ENCODE measurements at regions not wholly inside any gene's neighbourhood (a gene's known extent, or its start where the extent isn't known, plus 50 kb on each side); places are given as distances from the start of the nearest gene placed in this dataset.

DNA sequence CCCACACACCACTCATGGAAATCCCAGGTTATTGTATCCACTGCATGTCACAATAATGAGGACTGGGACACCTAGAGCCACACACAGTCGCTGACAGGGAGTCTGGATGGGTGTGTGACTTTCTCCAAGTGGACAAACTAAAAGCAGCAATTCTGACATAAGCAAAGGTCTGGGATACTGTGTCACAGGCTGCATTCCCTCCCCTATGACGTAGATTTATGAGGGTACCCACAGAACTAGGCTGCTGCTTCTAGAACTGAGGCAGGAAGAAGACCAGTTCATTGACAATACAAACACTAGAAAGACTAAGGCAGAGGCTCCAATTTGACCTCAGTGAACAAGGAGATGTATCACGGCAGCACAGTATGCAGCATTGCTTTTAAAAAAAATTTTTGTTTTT is 63.6 kb upstream of the TBCA start:
- no peaks in the 10 kb centered on the region for H3K9me3 ChIP-seq
- no peak overlapping the region for H3K4me3 ChIP-seq
- no peak for DNase-seq
- peaks cover 0 to 10% (median 8%) of the 10 kb centered on the region in 6 donors for H3K4me1 ChIP-seq
- H3K27me3 ChIP-seq (replicated peaks in 1 of 7), result peaks cover 0 to 24% (median 10%) of the 10 kb centered on the region in 7 donors
- no peak overlapping the region for H3K27ac ChIP-seq
- no peaks in the 10 kb centered on the region for H3K36me3 ChIP-seq
- TF ChIP-seq POLR2A (IDR thresholded peaks at IDR 0.05) (no peak), POLR2AphosphoS5 (IDR thresholded peaks at IDR 0.05) (no peak)
- TF ChIP-seq, protein P1, sequence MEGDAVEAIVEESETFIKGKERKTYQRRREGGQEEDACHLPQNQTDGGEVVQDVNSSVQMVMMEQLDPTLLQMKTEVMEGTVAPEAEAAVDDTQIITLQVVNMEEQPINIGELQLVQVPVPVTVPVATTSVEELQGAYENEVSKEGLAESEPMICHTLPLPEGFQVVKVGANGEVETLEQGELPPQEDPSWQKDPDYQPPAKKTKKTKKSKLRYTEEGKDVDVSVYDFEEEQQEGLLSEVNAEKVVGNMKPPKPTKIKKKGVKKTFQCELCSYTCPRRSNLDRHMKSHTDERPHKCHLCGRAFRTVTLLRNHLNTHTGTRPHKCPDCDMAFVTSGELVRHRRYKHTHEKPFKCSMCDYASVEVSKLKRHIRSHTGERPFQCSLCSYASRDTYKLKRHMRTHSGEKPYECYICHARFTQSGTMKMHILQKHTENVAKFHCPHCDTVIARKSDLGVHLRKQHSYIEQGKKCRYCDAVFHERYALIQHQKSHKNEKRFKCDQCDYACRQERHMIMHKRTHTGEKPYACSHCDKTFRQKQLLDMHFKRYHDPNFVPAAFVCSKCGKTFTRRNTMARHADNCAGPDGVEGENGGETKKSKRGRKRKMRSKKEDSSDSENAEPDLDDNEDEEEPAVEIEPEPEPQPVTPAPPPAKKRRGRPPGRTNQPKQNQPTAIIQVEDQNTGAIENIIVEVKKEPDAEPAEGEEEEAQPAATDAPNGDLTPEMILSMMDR (IDR thresholded peaks at IDR 0.05 in 8 of 11, conservative IDR thresholded peaks at IDR 0.05 in 3 of 11), result no peak
- intact Hi-C loops (cut with DNase I; ENCODE audit: low total_unique reads), result no loop called here
- WGBS, 5 donors, result 80 to 90% (median 87%) methylated on average over 3 of the region's 3 CpGs

DNA sequence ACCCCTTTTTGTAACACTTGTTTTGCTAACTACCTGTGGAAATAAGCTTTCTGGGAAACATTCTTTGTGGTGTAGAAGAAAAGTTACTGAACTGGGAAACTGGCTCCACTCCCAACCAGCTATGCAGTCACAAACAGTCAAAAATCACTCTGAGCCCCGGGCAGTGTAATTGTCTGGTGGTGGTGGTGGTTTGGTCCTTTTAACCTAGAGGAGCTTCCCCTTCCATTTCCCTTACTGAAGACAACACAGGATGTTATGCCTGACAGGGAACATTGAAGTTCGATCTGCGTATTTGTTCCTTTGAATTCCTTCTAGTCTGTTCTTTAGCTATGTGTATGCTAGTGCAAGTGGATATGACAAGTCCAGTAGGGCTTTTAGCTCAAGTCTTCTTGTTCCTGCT is 56.8 kb upstream of the TBCA start:
- Histone ChIP-seq H3K9me3 (no peaks in the 10 kb centered on the region), H3K27ac (no peak overlapping the region), H3K27me3 (replicated peaks in 1 of 7) (peaks cover 0 to 8% (median 0%) of the 10 kb centered on the region in 7 donors), H3K4me3 (no peak overlapping the region), H3K36me3 (no peaks in the 10 kb centered on the region), H3K4me1 (no peaks in the 10 kb centered on the region)
- TF ChIP-seq POLR2AphosphoS5 (IDR thresholded peaks at IDR 0.05) (no peak), POLR2A (IDR thresholded peaks at IDR 0.05) (no peak)
- TF ChIP-seq, protein P1 (IDR thresholded peaks at IDR 0.05 in 8 of 11, conservative IDR thresholded peaks at IDR 0.05 in 3 of 11), result no peak
- intact Hi-C loops (cut with DNase I; ENCODE audit: low total_unique reads), result no loop called here
- no peak for DNase-seq
- 52 to 63% (median 56%) methylated on average over 3 of the region's 3 CpGs for WGBS, 5 donors

DNA sequence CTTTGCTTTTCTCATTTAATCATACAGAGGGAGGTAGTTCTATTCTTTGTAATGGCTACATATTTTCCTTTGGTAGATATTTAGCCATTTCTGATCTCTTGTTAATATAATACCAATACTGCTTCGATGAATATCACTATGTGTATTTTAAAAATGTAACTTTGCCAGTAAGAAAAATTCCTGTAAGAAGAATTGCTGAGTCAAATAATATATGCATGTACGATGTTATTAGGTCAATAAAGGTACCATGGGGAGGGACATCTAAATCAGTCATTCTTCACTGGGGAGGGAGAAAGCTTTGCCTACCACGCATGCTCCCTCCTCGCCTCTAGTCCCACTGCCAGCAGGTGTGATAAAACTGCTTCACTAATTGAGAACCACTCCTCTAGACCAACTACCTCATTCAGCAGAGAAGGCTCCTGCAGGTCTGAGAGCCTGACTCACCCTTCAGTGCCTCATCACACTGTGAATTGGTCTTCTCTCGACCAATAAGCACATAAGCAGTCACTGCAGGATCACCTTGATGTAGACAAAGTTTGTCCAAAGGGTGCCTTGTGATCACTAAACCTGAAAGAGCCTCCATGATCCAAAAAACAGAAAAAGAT is 56.1 kb upstream of the TBCA start:
- intact Hi-C loops (cut with DNase I; ENCODE audit: low total_unique reads), result no loop called here
- DNase-seq, result no peak
- Histone ChIP-seq H3K36me3 (no peaks in the 10 kb centered on the region), H3K9me3 (no peaks in the 10 kb centered on the region), H3K4me1 (no peaks in the 10 kb centered on the region), H3K4me3 (no peak overlapping the region), H3K27ac (no peak overlapping the region), H3K27me3 (replicated peaks in 1 of 7) (peaks cover 0 to 15% (median 0%) of the 10 kb centered on the region in 7 donors)
- TF ChIP-seq, protein P1 (IDR thresholded peaks at IDR 0.05 in 8 of 11, conservative IDR thresholded peaks at IDR 0.05 in 3 of 11), result no peak
- WGBS, 5 donors, result 79 to 90% (median 86%) methylated on average over 5 of the region's 5 CpGs

DNA sequence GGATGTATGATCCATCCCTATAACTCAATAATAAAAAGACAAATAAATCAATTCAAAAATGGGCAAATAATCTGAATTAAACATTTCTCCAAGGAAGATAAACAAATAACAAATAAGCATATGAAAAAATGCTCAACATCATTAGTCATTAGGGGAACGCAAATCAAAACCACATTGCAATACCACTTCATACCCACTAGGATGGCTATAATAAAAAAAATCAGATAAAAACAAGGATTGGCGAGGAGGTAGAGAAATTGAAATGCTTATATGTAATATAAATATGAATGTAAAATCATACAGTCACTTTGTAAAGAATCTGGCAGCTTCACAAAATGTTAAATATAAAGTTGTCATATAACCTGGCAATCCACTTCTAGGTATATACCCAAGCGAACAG is 52.3 kb upstream of the TBCA start:
- no peak for DNase-seq
- Histone ChIP-seq H3K9me3 (no peaks in the 10 kb centered on the region), H3K4me3 (no peak overlapping the region), H3K4me1 (no peaks in the 10 kb centered on the region), H3K27me3 (replicated peaks in 1 of 7) (peaks cover 0 to 29% (median 0%) of the 10 kb centered on the region in 7 donors), H3K36me3 (no peaks in the 10 kb centered on the region), H3K27ac (no peak overlapping the region)
- TF ChIP-seq POLR2A (IDR thresholded peaks at IDR 0.05) (no peak), POLR2AphosphoS5 (IDR thresholded peaks at IDR 0.05) (no peak)
- TF ChIP-seq, protein P1 (IDR thresholded peaks at IDR 0.05 in 8 of 11, conservative IDR thresholded peaks at IDR 0.05 in 3 of 11), result no peak
- intact Hi-C loops (cut with DNase I; ENCODE audit: low total_unique reads), result no loop called here
- WGBS, 5 donors, result 68 to 87% (median 79%) methylated on average over 3 of the region's 3 CpGs

Measured in spleen (tissue), 11 donors.